ENCODE measurements at regions not wholly inside any gene's neighbourhood (a gene's known extent, or its start where the extent isn't known, plus 50 kb on each side); places are given as distances from the start of the nearest gene placed in this dataset.

DNA sequence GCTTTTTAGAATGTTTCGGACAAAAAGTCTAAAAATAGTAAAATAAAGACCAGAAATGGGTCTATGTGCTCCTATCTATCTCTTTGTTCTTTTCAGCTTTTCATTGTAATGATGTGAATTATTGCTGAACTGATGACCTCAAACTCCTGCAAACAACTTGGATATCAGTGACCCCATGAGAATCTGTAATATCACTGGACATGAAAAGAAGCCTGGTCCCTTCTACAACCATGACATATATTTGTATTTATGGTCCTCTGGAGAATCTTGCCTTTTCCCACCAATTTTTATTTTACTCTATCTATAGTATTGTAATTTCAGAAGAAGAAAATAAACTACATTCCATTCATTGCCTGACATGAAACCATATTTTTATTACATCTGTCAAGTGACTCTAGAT, 740.7 kb upstream of the CA10 start:
- TF ChIP-seq CTCF (IDR thresholded peaks at IDR 0.05) (no peak), POLR2AphosphoS5 (IDR thresholded peaks at IDR 0.05; ENCODE audit: insufficient read depth in 1 of 2, low read depth in 1 of 2) (no peak)

All from vagina (tissue), 2 donors.